Suppressor macrophage (primary cell): ENCODE measurements at regions not wholly inside any gene's neighbourhood (a gene's known extent, or its start where the extent isn't known, plus 50 kb on each side); places are given as distances from the start of the nearest gene placed in this dataset.
"Not testable (repeated sequence)": the region's sequence is repeated elsewhere in the genome, so short reads cannot be mapped to it uniquely, and the experiment has no call there.

Source experiments
- DNase-seq, 4 experiments: peaks; one replicate each; pipeline ENCODE4 v3.0.0-alpha.2; 2020 to 2022

DNA sequence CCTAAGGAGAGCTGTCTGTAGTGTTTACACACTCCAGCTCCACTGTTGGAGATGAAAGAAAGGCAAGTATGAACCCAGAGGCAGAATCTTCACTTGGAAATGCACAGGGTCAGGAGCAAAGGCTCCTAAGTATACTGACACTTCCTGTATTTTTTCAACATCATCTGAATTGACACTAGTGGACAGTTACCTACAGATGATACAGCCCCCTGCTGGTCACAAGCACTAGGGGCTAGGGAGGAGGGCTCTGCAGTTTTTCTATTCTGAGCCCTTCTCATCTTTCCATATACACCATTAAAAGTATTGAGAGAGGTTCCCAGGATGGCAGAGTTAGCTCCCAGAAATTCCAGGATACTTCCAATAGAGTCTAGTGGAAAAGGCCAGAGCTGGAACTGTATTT, 290.3 kb upstream of the API5 start:
- no peak for DNase-seq

DNA sequence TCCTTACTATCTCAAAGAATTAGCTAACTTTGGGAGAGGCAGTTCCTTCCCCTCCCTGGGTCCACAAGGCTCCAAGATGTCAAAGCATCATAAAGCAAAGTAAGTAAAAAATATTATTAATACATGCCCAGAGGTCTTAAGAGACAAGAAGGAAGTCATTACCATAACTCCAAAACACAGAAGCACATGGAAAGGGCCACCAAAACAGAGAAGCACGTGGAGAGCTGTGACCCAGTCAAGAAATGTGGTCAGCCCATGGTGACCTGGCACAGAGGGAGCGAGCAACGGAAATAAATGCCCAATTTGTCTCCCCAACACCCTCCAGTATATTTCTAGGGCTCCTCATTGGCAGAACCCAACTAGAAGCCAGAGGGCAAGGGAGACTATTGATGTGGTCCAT, 277.5 kb upstream of the API5 start:
- no peak for DNase-seq

DNA sequence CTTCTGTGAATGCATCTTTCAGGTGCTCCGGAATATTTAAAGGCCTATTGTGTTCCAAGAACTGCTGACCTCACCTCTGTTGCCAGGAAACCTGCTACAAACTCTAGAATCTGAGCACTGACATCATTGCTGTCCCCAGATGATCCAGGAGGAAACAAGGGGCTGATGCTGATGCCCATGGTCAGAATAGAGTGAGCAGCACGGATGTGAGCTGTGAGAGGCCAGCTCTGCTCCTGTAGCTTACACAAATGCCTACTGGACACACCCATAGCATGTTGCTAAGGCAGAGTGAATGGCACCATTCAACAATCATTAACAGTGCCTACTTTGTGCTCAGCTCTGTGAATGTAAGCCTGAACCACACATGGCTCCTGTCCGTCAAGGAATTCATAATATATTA, 276.7 kb upstream of the API5 start:
- no peak for DNase-seq

DNA sequence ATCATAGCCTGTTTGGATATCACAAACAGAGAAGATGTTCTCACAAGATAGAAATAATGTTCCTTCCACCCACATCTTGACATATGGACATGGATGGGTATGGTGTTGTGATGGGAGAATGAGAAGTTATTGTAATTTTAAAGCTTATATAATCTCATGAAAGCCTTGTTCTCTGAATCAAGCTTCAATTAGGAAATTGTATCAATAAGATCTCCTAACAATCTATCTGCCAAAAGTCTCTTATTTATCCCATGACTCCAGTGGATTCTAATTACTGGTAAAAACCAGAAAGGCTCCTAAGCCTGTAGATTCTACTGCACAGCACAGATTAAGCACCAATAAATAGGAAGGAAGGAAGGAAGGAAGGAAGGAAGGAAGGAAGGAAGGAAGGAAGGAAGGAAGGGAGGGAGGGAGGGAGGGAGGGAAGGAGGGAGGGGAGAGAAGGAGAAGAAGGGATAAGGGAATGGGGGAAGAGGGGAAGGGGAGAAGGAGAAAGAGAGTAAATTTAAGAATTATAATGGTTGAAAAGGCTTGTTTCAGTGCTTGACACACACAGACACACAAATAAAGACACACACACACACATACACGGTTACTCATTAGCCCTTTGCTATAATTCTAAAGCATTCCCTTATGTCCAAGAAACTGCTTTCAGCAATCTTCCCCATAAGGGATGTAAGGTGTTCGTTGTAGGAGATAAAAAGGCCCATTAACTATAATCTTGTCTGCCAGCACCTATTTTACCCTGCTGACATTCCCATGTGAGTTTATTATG, 258.0 kb upstream of the API5 start:
- no peak for DNase-seq

DNA sequence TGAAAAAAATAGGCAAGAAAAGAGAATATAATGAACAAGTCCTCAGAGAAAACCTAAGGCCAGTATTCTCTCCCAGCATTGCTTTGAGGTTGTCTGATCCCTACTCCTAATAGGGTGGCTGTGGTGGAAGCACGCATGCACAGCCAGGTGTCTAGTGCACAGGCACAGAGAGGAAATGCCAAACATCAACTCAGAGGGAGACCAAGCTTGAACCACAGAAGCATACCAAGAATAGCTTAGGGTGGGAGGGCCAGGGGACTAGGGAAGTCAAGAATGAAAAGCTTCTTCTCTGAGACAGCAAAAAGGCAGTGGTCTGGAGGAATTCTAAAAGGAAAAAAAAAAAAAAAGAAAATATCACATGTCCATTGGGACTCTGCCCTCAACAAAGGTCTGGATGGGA, 244.1 kb upstream of the API5 start:
- DNase-seq = no peak

DNA sequence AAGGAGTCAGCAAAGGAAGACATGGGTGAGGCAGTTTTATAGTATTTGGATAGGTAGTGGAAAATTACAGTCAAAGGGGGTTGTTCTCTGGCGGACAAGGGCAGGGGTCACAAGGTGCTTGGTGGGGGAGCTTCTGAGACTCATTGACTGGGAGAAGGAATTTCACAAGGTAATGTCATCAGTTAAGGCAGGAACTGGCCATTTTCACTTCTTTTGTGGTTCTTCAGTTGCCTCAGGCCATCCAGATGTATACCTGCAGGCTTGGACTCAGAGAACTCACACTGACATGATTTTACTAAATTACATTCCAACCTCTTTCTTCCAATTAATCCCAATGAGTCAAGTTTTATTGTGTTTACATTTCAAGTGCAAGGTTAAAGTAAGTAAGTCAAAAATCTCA, 240.5 kb upstream of the API5 start:
- DNase-seq = no peak

DNA sequence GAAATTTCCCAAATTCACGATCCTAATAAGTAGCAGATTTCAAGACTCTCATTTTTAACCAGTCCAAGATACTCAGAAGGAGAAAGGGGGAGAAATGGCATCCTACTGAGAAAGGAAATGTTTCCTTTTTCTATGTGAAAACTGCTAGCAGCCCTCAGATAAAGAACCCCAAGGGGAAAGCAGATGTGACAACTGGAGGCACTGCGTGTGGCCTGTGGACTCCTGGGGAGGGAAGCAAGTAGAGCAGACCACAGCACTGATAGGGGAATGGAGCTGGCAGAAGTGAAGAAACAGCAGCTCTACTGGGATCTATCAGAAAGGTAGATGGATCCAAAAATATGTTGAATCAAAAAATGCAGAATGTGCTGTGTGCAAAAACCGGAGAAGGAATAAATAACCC, 239.7 kb upstream of the API5 start:
- DNase-seq = no peak

DNA sequence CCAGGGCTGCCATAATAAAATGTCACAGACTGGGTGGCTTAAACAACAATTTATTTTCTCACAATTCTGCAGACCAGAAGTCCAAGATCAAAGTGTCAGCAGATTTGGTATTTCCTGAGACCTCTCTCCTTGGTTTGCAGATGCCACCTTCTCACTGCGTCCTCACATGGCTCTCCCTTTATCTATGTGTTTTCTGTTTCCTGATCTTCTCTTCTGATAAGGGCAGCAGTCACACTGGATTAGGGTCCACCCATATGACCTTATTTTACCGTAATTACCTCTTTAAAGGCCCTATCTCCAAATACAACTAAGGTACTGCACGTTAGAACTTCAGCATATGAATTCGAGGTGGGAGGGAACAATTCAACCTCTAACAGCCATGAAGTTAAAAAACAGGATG, 238.9 kb upstream of the API5 start:
- DNase-seq = no peak

DNA sequence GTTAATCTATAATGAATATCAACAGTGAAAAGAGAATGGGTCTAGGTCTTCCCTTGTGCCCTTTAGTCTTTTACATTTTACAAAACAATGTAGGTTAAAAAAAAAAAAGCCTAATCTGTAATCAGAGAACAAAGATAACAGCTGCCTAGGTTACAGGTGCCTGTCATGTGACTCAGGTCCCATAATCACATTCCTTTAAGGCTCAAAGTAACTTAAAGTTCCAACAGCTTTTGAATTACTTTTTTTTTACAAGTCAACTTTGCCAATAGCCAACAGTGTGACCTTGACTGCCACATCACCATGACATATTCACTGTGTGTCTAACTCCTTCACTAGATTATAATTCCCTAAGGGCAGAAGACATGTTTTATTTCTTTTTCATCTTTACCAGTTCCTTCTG, 237.0 kb upstream of the API5 start:
- DNase-seq = no peak

DNA sequence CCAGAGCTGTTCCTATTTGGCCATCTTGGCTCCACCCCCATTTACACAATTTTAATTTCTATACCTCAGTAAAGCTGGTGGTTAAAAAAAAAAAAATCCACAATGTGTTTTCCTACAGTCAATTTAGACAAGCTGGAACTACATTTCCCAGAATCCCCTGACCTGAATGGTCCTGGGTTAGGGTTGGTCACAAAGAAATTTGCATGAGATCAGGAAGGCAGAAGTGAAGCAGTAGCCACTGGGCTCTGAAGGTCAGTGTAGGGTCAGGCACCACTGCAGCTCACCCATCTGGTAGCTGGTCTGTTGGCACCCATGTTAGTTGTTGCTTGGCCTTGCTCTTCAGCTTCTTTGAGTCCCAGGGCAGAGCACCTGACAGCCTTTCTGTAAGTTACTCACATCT, 210.7 kb upstream of the API5 start:
- no peak for DNase-seq

DNA sequence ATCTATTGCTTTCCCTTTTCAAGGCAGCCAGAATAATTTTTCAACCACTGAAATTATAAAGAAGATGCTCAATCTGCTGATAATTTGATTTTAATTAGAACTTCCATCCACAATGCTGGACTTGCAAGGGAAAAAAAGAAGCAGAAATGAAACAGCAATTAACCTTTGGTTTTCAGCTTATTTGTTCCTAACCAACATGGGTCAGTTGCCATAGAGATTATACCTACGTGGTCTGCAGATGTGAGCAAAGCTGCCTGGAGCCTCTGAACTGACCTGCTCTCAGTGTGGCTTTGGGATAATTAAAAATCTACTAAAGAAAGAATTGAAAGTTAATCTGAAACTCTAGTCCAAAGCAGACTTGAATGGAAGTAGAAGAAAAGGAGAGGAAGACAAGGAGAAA, 195.7 kb upstream of the API5 start:
- no peak for DNase-seq

DNA sequence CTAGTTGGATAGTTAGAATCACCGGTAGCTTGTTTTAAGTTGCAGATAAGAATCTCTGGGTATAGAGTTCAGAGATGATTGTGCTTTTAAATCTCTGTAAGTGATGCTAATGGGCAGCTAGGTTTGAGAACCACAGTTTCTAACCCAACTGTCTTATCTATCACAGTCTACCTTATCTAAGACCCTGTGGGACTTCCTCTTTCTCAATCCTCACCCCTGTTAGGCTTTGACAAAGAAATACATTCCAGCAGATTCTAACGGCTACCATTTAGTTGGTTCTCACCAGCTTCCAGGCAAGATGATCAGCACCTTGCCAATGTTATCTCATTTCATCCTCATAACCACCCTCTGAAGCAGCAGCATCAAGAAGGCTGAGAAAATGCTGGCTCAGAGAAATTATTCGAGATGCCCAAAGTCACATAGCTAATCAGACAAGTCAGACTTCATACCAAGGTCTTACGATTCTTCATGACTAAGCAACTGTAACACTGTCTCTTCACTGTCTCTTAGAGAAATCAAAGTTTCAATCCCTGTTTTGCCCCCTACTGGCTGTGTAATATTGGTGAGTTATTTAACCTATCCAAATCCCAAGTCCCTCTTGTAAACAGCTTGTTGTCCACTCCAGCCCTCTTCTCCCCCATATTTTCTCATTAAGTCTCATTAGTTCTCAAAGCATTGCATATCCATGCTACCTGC, 192.4 kb upstream of the API5 start:
- DNase-seq = no peak

DNA sequence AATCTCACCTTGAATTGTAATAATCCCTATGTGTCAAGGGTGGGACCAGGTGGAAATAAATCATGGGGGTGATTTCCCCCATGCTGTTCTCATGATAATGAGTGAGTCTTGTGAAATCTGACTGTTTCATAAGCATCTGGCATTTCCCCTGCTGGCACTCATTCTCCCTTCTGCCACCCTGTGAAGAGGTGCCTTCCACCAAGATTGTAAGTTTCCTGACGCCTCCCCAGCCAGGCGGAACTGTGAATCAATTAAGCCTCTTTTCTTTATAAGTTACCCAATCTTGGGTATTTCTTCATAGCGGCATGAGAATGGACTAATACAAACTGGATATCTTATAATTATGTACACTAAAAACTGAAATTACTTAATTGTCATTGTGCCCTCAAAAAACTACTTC, 189.2 kb upstream of the API5 start:
- DNase-seq = no peak

DNA sequence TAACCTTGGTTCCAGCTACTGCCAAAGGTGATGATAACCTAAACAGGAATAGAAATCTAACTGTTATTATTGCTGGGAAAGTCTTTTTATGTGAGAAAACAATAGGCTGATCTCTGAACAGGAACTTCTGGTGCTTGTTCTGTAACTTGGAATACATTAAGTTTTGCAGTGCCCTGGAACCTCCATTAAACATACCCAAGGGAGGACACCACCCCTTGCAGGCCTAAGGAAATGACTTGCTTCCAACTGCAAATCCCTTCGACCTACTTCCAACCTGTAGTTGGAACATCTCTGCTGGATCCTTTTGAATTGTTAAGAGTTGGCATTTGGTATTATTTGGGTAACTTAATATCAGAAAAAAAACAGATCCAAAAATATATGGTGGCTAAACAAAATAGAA, 188.4 kb upstream of the API5 start:
- DNase-seq = no peak

DNA sequence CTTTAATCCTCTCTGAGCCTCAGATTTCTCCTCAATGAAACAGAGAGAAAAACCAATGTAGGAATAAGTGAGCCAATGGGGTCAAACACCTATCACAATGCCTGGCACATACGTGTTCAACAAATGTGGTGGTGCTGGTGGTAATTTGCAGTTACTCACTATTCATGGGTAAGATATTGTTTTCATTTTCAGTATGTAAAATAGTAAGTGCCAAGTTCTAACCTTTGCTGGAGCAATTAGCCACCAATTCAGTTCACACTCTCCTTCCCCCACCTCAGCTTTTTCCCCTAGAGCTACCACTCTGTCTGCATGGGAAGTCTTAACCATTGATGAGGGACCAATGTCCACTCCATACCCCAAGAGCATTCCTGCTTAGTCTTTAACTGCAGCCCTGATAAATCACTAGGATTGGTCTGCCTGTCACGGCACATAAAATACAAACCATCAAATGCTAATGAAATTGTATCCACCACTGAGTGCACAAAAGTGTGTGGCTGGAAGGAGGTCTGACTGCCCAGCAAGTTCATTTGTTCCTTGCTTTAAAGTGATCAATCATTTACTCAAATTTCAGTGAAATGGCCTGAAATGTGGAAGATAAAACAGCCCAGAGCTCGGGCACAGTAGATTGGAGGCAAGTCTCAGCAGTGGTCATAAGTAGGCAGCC, 187.4 kb upstream of the API5 start:
- no peak for DNase-seq

DNA sequence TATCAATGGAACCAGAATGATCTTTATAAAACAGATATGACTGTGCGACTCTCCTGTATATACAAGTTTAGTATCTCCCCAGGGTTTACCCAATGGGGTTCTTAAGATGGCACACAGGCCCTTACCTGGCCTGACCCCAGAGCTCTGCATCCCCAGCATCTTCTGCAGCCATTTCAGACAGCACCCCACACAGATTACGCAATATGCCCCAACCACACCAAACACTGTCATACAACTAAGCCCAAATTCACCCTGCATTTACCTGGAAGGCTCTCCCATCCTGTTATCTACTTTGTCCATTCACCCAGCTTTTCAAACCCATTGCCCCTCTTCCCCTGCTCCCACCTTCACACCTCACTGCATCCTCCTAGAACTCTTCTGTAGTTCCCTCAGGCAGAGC, 182.5 kb upstream of the API5 start:
- no peak for DNase-seq

DNA sequence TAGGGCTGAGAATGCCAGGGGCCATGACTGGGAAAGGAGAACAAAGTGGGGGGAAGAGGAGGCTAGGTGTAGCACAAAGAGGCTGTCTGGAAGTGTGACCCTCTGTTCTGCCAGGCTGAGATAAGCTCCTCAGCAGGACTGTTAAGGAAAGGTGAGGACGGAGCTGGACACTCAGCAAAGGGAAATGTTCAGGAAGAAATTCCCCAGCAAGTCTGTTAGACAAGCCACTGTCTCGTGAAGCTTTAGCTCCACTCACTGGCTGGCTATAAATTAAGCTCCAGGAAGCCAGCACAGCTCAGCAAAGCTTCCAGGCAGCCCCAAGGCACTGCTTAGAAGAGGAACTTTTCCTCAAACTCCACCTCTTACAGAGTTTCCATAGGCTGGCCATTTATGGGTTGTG, 181.2 kb upstream of the API5 start:
- DNase-seq = no peak

DNA sequence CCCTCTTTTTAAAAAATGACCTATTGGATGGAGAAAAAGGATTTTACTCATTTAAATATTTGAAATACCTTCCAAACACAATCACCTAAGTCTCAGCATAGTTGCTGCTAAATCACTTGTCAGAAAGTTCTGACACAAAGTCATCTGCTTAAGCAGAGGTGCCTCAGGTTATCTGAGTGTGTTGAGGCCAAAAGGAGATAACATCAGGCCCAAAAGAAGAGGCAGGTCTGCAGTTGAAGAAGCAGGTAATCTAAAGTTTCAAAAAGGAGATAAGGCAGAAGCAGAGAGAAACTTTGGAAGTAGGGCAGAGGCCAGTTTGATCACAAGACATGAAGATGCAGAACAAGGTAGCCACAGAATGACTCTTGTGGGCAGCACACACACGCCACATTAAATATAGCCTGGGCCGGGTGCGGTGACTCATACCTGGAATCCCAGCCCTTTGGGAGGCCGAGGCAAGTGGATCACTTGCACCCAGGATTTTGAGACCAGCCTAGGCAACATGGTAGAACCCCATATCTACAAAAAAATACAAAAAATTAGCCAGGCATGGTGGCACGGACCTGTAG, 175.7 kb upstream of the API5 start:
- DNase-seq = no peak

DNA sequence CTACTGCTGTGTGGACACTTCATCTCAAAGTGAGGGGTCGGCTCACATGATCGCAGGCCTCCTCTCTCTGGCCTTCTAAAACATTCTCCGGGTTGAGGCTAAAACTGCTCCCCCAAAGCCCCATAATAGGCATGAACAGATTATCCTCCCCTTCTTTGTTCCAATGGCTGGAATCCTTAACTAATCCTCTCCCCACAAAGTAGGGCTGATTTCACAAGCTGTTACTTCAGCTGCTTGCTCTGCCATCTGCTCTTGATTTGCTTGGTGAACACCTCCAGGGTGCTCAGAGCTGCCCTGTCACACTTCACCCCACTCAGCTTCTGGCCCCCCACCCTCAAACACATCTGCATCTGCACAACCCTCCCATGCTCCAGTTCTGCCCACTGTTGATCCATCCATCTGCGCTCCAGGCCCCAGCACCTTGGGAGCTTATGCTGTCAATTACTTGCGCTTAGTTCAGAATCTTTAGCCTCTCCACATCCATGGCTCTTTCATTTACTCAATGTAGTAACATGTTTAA, 173.1 kb upstream of the API5 start:
- DNase-seq = no peak

DNA sequence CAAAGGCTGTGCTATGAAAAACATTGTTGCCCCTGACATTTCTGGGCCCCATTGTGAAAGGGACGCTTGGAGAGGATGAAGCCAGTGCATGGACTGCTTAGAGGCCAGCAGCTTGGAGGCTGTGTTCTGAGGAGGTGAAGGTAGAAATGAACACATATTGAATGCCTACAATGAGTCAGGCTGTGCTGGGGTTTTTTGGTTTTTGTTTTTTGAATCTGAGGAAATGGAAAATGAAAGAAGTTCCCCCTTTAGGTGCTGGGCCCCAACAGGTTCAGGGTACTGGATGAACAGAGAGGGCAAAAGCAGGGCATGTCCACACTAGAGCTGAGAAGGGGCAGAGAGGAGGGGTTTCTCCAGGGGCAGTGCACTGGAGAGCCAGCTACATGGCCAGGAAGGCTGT, 166.1 kb upstream of the API5 start:
- DNase-seq = no peak

DNA sequence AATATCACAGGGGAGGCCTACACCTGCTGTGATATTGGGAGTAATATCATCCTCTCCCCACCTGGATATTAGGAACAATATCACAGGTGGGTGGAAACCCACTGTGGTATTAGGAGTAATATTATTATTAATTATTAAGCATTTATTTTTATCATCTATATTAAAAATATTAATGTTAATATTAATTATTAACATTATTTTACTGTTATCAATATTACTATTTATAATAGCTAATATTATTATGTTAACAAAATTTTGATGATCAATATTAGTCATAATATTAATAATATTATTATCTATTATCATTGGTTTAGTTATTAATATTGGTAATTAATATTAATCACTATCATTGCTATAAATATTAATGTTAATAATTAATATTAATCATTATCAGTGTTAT, 161.1 kb upstream of the API5 start:
- DNase-seq = no peak

DNA sequence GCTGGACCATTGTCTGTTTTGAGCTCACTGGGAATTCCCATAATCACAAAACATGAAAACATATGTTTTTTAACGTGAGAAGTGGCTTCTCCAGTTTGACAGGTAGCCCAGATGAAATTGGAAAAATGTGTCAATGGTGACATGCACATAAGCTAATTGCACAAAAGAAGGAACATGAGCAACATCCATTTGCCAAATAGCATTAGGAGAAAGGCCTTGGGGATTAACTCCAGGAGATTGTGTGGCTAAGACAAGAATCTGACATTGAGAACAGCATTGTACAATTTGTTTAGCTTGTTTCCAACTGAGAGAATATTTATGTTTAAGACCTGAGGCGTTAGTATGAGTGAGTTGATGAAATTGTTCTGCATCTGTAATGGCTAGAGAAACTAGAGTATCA, 147.0 kb upstream of the API5 start:
- DNase-seq = no peak

DNA sequence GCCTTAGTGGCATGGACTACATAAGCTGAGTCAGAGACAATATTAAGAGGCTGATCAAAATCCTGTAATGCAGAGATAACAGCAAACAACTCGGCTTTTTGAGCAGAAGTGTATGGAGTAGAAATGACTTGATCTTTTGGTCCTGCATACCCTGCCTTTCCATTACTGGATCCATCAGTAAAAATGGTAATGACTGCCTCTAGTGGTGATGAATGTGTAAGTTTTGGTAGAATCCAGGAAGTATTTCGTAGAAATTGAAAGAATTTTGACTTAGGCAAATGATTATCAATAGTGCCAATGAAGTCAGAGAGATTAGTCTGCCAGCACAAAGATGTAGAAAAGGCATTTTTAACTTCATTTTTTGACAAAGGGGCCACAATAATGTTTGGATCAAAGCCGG, 146.4 kb upstream of the API5 start:
- not testable (repeated sequence) for DNase-seq

DNA sequence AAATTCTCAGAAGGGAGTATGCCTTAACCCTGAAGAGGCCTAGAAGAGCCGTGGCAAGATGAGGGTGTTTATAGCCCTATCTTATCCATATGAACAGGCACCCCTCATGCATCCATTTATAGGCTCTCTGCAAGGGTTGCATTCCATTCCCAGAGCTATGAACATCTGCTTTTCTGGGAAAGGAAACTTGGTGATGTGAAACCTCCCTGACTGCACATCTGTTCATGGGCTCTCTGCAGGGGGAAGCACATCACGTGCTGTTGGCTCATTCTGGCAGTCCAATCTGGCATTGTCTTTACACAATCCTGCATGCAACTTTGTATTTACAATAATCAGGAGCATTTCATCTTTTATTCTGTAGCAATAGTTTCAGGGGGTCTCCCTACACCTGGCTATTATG, 143.6 kb upstream of the API5 start:
- not testable (repeated sequence) for DNase-seq
